NCI-H1436 treated with DMSO at 0.1 percent for 48 hours (cell line): ENCODE measurements at regions not wholly inside any gene's neighbourhood (a gene's known extent, or its start where the extent isn't known, plus 50 kb on each side); places are given as distances from the start of the nearest gene placed in this dataset.

ENCODE experiments used
- DNase-seq: peaks from one replicate; lab custom pipeline; 2025; lab: John Stamatoyannopoulos, UW

DNA sequence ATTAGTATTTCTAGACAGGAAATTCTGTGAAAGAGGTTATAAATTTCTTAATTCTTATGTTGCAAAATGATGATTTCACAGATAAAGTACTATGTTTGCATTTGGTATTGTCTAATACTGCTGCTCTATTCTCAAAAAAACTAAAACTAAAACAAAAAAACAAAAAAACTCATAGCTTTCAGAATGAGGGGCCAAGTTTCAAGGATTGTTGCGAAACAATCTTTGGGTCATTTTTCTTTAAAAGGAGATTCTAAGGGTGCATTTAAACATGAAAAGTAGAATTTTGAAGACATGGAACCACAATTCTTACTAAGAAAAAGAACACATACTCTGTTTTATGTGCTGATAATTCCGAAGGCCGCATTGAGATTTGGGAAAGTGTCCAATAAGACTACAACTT, 645.1 kb downstream of the ADGRL2 start:
- no peak for DNase-seq

DNA sequence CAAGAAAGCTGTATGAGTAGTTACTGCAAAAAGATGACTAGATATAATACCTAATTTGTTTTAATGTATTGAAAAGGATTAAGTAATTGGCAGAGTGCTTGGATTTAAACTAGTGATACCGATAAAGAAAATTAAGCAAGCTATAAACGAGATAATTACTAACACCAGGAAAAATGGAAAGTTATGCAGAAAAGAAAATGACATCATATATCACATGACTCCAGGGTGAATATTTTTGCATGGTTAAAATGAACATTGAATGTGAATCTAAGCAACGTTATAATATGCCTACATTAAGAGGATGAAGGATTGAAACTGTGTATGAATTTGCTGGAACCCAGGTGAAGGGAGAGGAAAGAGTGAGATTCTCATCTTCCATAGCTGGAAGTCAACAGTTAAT, 644.4 kb downstream of the ADGRL2 start:
- DNase-seq, result no peak

- DNase-seq, result no peak
Observed at GRCh38 chr1:82441402-82441801, 640.7 kb downstream of the ADGRL2 start.

GRCh38 chr1:82423174-82423815, 622.6 kb downstream of the ADGRL2 start:
- DNase-seq, result no peak

DNA sequence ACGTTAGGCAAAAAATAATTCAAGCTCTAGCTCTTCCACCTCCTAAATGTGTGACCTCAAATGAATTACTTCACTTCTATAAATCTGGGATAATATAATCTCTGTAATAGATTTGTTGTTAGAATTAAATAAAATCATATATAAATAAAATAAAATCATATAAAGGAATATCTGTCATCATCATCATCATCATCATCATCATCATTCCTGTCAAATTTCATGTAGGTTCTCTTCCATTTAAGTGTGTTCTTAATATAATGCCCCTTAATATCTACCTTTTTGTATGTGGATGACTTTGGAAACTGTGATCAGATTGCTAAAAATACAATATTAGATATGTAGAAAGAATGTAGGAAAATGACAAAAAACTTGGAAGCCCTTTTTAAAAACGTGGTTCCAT, 621.0 kb downstream of the ADGRL2 start:
- no peak for DNase-seq

- DNase-seq, result no peak
Observed at GRCh38 chr1:82420584-82420983, 619.9 kb downstream of the ADGRL2 start.

- DNase-seq, result no peak
Observed at GRCh38 chr1:82411605-82412004, 610.9 kb downstream of the ADGRL2 start.

GRCh38 chr1:82405333-82405732, 604.6 kb downstream of the ADGRL2 start:
- DNase-seq, result no peak

DNA sequence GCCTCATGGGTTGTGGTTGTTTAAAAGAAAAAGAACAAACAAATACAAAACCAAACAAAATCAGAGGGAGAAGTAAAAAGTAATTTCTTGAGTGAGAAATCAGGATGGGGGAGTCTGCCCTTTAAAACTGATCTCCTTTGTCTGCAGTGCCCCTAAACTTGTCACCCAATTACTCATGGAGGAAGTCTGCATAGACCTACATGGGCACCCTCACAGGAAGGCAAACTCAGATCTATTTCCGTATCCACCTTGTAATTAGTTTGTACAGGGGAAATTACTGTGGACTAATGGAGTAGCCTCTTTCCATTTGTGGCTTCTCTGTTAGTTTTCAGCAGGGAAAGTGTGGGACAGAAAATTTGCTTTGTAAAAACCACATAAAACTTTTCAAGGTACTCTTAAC, 600.4 kb downstream of the ADGRL2 start:
- DNase-seq, result no peak

GRCh38 chr1:82400521-82400920, 599.8 kb downstream of the ADGRL2 start:
- no peak for DNase-seq

DNA sequence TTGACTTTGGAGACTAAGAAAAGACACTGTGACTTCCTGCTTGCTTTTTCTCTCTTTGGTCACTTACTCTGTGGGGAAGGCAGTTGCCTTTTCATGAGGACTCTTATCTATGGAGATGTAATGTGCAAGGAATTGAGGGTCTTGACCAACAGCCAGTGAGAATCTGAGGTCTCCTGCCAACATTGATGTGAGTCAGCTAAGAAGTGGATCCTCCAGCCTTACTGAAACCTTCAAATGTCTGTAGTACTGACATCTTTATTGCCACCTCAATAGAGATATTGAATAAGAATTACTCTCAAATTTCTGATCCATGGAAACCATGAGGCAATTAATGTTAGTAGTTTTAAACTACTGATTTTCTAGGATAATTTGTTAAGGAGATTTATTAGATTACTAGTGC, 598.4 kb downstream of the ADGRL2 start:
- no peak for DNase-seq

GRCh38 chr1:82398357-82398756, 597.6 kb downstream of the ADGRL2 start:
- DNase-seq, result no peak

GRCh38 chr1:82395440-82395839, 594.7 kb downstream of the ADGRL2 start:
- no peak for DNase-seq

DNA sequence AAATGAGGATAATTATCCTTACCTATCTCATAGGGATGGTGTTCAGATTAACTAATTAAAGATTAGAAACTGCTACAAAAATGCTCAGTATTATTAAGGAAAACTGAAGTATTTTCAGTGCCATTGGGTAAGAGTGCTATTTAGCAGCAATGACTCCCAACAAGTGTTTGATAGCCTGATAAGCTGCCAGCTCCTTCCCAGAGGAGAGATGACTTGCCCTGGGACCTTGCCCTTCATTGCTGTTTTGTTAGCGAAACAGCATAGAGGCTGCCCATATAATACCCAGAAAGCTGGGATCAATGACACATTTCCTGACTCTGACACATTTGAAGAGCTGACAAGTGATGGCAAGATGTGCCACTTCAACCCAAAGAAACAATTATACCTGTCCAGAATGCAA, 592.2 kb downstream of the ADGRL2 start:
- no peak for DNase-seq

- no peak for DNase-seq
Observed at GRCh38 chr1:82392513-82392912, 591.8 kb downstream of the ADGRL2 start.

DNA sequence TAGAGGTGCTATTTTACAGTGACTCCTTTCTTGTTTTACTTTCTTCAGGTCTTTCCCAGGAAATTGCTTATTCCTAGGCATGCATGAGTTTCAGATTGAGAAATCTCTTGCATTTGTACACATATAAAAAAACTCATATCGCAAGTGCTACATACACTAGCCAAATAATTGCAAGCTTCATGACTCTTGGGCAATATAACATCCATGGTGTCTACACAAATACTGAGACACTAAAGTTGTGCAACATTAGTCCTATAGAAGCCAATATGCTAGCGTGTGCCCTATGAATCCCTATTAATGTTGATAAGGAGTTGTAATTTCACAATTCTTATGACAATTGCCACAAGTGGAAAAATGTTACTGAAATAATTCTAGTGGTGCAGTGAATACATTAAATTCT, 591.0 kb downstream of the ADGRL2 start:
- DNase-seq, result no peak

DNA sequence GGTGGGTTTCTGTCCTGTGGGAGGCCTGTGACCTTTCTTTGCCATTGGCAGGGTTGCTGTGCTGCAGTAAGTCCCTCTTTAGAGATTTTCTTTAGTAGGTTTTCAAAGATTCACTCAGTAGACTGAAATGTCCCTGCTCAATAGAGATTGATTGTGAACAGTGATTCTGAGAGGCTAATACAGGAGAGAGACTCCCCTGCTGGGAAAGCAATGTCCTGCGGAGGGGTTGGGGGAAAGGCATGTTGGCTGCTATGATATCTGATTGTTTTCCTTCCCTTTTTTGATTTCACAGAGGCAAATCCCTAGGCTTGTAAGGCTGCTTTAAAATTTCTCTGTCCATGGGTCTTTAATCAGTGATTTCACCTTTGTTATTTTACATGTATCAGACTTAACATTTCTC, 589.9 kb downstream of the ADGRL2 start:
- no peak for DNase-seq

DNA sequence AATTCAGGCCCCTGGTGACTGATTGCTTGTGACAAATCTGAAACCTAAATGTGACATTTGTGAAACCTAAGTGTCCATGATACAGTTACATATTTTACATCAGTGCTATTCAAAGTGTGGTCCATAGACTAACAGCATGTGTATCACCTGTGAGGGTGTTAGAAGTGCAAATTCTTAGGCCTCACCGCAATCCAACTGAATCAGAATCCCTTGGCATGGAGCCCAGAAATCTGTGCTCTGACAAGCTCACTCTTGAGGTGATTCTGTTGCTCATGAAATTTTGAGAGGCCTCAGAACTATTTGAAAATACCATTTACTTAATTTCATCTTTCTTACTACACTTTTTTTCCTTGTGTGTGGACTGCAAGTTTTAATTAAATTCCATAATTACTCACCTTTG, 587.9 kb downstream of the ADGRL2 start:
- no peak for DNase-seq

DNA sequence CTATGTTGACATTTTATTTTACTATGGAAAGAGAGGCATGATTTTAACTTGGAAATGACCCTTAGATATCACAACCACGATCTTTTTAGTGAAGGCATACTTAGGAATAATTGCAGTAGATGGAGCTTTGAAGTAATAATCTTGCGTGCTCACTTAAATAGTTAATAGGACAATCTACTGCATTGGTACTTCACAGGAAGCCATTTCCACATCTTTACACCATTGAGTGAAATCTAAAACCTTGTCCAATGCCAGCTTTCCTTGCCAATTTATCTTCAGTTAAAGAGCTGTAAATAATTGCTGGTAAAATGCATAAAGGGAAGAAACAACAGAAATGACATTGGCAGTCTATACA, 586.3 kb downstream of the ADGRL2 start:
- DNase-seq, result peak; percentile 77

- no peak for DNase-seq
Observed at GRCh38 chr1:82386365-82387011, 585.8 kb downstream of the ADGRL2 start.

- no peak for DNase-seq
Observed at GRCh38 chr1:82384776-82385175, 584.0 kb downstream of the ADGRL2 start.

DNA sequence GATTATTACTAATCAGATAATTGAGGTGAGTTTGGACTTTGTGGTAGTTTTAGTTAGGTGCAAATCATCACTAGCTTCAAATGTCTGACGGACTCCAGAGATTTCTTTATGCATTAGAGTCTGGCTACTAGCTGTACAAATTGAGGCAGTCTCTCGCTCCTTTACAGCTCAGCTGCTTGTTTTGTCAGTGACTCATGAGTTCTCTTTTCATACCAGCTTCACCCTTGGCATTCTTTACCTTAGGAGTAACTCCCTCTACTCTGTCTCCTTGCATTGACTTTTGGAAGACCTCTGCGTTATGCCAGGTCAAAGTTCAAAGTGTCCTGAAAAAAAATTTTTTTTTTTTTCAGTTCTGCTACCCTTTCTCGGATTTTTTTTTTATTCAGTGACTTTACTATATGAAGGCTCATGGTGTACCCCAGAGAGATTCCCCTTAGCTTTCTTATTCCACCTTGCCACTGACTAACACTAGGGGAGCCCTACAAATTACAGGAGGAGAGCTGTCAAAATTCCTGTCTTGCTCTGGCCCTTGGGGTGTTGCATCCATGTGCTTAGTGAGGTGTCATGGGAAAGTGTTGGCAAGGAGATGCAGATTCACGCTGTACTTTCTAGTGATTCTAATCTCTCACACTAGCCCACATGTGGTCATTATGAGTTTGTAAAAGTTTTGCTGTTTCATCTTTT, 576.6 kb downstream of the ADGRL2 start:
- no peak for DNase-seq

DNA sequence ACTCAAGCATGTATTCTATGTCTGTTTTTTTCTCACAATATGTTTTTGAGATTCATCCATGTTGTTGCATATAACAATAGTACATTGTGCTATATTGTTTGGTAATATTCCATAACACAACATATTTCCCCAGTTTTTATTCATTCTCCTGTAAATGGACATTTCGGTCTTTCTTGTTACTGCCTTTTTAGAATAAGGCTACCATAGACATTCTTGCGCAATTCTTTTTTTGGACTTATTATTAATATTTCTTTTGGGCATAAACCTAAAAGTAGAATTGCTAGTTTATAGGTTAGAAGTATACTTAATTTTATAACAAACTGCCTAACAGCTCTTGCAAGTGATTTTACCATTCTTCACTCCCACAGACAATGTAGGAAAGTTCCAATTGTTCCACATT, 573.0 kb downstream of the ADGRL2 start:
- no peak for DNase-seq
